ENCODE measurements at regions not wholly inside any gene's neighbourhood (a gene's known extent, or its start where the extent isn't known, plus 50 kb on each side); places are given as distances from the start of the nearest gene placed in this dataset.

DNA sequence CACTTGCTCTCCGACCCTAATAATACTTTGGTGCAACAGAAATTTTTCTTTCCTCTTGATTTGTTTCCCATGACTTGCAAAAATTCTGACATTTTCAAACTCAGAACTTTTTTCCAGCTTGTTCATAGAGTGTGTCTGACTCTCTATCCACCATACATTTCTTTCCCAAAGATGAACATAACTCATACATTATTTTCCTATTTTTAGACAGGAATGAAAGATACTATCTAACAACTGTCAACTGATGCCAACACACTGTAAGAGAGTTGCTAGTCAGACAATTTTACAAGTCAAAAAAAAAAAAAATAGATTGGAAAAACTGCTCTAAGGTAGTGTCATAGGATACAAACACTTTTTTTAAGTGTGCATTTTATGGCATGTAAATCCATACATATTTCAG, 1001.0 kb upstream of the WWC1 start:
- TF ChIP-seq POLR2A (IDR thresholded peaks at IDR 0.05) (no peak), EP300 (IDR thresholded peaks at IDR 0.05; ENCODE audit: low read depth) (no peak), POLR2AphosphoS5 (IDR thresholded peaks at IDR 0.05) (no peak)
- TF ChIP-seq, protein P1, sequence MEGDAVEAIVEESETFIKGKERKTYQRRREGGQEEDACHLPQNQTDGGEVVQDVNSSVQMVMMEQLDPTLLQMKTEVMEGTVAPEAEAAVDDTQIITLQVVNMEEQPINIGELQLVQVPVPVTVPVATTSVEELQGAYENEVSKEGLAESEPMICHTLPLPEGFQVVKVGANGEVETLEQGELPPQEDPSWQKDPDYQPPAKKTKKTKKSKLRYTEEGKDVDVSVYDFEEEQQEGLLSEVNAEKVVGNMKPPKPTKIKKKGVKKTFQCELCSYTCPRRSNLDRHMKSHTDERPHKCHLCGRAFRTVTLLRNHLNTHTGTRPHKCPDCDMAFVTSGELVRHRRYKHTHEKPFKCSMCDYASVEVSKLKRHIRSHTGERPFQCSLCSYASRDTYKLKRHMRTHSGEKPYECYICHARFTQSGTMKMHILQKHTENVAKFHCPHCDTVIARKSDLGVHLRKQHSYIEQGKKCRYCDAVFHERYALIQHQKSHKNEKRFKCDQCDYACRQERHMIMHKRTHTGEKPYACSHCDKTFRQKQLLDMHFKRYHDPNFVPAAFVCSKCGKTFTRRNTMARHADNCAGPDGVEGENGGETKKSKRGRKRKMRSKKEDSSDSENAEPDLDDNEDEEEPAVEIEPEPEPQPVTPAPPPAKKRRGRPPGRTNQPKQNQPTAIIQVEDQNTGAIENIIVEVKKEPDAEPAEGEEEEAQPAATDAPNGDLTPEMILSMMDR (IDR thresholded peaks at IDR 0.05) = no peak

Data from transverse colon (tissue), 4 donors.